SU-DHL-6 (cell line): ENCODE measurements at regions not wholly inside any gene's neighbourhood (a gene's known extent, or its start where the extent isn't known, plus 50 kb on each side); places are given as distances from the start of the nearest gene placed in this dataset.

ENCODE experiments used
- EZH2phosphoT487 ChIP-seq: fragments of 200-600 bp; sonication (generic), shearing (Covaris generic); conservative IDR thresholded peaks from 2 replicates; pipeline ENCODE4 v1.6.1; 2018; ENCODE audit warnings: mild to moderate bottlenecking, antibody characterized with exemption, low read length, moderate library complexity, mixed read lengths
- TF ChIP-seq, protein P1 (sequence below): fragments of 200-600 bp; sonication (generic); IDR thresholded peaks from one replicate; pipeline ENCODE4 v1.5.1; 2017; ENCODE audit warnings: antibody characterized with exemption, mild to moderate bottlenecking, low read length, moderate library complexity; ENCODE audit not compliant: insufficient read depth, poor library complexity, severe bottlenecking

DNA sequence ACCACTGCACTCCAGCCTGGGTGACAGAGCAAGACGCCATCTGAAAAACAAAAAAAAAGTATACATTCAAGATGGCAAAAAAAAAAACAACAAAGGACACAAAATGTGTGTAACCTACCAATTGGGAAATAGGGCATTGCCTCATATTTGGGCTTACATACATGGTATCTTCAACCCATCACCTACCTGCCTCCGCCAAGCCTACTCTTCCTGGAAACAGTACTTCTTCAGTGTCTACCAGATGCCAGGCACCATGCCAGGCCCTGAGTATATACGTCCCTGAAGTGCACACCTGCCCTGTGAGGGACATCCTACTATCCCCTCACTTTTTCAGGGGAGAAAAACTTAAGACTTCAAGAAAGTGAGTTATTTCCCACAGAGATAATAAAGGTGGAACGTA, 160.2 kb downstream of the TOMM20 start:
- TF ChIP-seq, protein P1, sequence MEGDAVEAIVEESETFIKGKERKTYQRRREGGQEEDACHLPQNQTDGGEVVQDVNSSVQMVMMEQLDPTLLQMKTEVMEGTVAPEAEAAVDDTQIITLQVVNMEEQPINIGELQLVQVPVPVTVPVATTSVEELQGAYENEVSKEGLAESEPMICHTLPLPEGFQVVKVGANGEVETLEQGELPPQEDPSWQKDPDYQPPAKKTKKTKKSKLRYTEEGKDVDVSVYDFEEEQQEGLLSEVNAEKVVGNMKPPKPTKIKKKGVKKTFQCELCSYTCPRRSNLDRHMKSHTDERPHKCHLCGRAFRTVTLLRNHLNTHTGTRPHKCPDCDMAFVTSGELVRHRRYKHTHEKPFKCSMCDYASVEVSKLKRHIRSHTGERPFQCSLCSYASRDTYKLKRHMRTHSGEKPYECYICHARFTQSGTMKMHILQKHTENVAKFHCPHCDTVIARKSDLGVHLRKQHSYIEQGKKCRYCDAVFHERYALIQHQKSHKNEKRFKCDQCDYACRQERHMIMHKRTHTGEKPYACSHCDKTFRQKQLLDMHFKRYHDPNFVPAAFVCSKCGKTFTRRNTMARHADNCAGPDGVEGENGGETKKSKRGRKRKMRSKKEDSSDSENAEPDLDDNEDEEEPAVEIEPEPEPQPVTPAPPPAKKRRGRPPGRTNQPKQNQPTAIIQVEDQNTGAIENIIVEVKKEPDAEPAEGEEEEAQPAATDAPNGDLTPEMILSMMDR: no peak
- no peak for TF ChIP-seq EZH2phosphoT487
